GM19240 (cell line): ENCODE measurements at regions not wholly inside any gene's neighbourhood (a gene's known extent, or its start where the extent isn't known, plus 50 kb on each side); places are given as distances from the start of the nearest gene placed in this dataset.

Source experiments
- DNase-seq: peaks from one replicate; pipeline ENCODE4 v3.0.0; 2011; ENCODE audit warnings: low spot score; ENCODE audit not compliant: insufficient read length

- no peak for DNase-seq
Observed at GRCh38 chr13:34594507-34594906, 347.6 kb upstream of the NBEA start.

DNA sequence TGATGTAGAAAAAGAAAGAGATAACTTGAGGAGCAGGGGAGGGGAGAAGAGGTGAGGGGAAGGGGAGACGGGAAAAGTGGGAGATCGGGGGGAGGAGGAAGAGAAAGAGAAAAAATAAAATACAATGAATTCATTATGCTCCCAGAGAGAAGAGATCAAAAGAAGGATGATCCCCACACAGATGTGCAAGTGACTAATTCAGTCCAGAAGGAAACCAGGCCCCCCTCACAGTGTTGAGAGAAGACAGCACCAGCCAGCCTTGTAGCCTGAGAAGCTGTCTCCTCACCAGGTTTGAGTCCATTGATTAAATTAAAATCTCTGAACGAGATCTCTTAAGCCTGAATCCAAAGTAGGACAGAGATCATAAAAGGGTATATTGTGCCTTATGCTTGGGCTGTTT is 333.7 kb upstream of the NBEA start:
- DNase-seq, result no peak

- DNase-seq, result no peak
Observed at GRCh38 chr13:34611671-34612070, 330.4 kb upstream of the NBEA start.

- no peak for DNase-seq
Observed at GRCh38 chr13:34617473-34618083, 324.5 kb upstream of the NBEA start.

DNA sequence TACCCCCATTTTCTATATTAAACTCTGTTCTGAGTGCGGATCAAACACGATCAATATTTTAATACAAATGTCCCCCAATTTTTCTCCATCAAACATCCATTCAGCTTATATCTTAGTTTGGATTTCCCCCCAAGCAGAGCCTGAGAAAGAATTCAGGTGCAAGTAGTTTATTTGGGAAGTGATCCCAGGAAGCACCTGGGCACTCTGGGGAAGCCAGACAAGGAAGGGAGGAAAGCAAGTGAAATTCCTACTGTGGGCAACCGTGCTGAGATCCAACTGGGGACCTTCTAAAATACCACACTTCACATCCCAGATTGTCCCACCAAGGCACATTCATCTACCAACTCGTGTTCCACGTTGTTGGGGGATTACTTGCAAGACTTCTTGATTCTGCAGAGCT is 323.4 kb upstream of the NBEA start:
- no peak for DNase-seq

GRCh38 chr13:34619326-34619725 is 322.7 kb upstream of the NBEA start:
- DNase-seq, result no peak

DNA sequence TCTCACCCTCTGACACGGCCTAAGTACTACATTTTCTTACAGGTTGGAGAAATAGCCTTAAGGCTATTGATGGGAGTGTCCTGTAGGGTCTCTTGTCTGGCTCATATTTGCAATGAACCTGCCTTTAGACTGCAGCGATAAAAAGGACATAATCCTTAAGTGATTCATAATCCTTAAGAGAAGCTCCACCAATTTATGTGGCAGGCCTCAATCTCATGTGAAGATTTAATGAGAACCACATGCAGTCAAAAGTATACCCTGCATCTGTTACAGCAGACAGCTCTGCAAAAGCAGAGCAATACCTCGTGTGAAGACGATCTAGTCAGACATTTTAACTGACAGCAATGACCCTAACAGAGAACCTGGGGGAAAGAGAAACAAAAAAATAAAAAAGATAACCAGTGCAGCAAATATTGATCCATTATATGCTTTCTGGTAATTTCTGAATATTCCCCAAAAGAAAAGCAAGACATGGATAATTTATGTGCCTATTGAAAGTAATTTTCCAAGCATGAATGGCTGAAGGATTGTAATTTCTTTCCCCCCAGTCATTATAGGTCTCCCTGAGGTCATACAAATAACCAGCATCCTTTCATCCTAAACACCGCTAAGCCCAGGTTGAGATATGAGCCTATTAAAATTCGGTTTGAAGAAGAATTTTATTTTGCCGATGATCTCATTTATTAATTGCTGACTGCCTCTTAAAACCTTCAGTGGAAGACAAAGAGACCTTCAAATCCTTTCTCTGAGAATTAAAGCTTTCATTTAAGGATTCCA is 321.8 kb upstream of the NBEA start:
- no peak for DNase-seq

- no peak for DNase-seq
Observed at GRCh38 chr13:34620862-34621261, 321.2 kb upstream of the NBEA start.

DNA sequence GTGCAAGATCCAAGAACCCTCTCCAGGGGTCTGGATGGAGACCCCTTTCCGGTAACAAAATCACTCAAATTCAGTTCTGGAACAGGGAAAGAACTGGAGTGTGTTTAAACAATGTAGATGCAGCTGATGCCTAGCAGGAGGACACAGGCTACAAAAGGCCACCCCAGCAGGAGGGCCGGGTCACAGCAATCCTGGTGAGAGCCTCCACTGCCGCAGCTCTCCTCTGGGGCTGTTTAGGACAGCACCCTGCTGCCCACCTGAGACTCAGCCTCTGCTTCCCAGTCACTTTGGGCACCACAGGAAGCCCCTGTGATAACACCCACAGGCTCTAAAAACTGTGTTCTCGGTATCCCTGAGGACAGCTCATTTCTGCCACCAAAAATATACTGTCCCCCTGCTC is 318.7 kb upstream of the NBEA start:
- no peak for DNase-seq

DNA sequence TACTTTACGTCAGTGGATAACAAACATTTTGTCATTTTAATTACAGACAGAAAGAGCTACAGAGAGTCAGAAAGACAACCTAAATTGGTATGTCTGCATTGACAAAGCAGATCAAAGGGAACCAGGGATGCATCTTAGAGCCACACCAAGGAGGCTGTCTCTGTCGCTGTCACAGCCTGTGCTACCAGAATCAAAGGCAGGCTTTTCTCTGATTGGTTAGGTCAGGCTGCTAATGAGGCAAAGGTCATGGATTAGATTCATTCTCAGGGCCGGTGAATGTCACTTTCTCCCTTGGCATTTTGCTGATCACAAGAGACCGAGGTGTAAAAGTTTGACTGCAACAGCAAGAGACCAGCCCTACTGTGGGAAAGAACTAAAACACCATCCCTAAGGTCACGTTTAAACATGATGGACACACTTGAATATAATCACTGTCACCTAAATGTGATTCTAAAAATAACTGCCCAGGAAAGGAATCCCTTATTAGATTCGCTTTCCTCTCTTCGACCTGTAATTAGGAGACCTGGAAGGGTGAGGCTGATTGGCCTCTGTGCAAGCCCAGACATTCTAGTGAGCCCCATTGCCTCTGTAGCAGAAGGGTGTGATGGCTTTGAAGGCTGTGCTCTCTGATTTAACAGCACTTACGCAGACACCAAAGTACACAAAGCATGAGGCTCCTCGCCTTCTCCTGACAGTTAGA is 314.4 kb upstream of the NBEA start:
- no peak for DNase-seq

DNA sequence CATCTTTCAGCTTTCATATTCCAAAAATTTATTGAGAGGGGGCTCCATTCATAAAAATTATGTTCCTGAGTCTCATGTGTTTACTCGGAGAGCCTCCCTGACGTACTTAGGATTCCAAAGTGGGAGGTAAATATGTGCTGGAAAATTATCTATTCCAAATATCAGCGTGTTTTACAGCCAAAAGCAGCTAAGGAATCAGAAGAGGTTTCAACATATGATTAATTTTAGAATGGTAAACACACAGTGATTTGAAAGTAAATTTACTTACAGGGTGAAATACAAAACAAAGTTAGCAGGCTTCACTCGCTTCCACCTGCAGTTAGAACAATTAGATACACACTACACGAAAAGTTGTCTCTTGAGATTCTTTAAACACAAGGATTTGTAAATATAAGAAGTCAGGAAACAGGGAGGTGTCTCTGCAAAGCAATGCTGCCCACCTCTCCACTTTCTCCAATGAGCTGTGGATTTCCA is 313.8 kb upstream of the NBEA start:
- DNase-seq, result no peak

GRCh38 chr13:34634448-34634847 is 307.6 kb upstream of the NBEA start:
- no peak for DNase-seq

- no peak for DNase-seq
Observed at GRCh38 chr13:34637138-34637537, 304.9 kb upstream of the NBEA start.

GRCh38 chr13:34637636-34638035 is 304.4 kb upstream of the NBEA start:
- DNase-seq, result no peak

GRCh38 chr13:34638897-34639296 is 303.2 kb upstream of the NBEA start:
- no peak for DNase-seq

DNA sequence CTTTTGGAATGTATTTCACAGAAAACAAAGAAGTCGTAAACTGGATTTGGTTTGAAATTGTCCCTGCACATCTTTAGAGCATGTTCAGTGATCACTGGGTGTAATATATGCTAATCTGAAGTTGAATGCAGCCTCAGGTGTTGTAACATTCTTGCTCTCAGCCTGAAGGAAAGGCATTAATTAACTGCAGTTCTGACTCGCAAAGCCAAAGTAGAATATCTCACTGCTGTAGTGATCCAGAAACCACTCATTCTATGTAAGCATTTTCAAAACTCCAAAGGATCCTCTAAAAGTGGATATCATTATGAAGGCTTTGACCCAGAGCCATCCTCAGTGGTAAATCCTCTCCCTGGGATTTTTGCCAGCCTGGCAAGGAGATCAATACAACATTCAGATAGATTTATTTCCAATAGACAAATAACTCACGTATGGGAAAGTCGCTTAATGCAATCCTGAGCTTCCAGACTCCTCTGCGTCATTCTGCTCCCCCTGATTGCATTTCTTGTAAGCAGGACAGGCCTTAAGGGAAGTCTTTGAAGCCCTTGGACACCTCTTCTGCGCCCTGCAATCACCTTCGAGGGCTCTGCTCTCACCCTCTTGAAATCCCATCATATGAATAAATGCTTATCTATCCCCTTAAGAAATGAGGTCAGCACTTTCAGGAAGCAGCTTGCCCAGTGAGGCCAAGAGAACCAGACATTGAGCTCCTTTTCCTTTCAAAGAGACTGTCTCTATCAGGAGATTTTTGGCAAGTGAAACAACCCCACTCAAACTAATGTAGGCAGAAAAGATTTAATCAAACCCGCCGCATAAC is 301.7 kb upstream of the NBEA start:
- no peak for DNase-seq

DNA sequence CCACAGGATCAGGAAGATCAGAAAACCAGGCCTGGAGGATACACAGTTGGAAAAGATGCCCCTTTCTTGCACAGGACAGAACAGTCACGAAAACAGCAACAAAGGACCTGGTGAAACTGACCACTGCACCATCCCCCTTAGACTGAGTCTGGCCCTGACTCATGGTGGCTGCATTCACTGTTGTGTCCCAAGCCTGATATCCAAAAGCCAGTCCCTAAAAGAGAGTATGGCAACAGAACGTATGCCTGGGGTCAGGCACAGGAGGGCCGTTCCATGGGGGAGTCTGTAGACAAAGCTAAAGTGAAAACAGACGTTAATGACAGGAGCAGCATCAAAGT is 301.1 kb upstream of the NBEA start:
- DNase-seq, result no peak

- no peak for DNase-seq
Observed at GRCh38 chr13:34647379-34648150, 294.5 kb upstream of the NBEA start.

- no peak for DNase-seq
Observed at GRCh38 chr13:34654203-34654602, 287.9 kb upstream of the NBEA start.

DNA sequence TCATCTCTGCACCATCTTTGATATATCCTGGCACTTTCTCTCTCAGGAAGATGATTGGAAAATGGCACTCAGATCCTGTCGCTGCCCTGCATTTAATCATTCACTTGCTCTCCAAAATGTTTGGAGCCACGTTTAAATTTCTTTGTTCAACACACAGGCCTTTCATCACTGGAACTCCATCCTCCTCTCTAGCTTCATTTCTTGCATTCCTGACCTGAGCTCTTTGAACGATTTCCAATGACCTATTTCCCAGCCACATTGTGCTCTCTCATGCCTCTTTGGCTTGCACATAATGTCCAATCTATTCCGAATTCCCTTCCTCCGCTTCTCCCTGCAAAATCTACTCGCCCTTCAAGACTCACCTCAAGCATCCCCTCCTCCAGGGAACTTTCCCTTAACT is 287.4 kb upstream of the NBEA start:
- no peak for DNase-seq

- DNase-seq, result no peak
Observed at GRCh38 chr13:34655554-34655953, 286.5 kb upstream of the NBEA start.
